Neural cell (in vitro differentiated cells): ENCODE measurements at regions not wholly inside any gene's neighbourhood (a gene's known extent, or its start where the extent isn't known, plus 50 kb on each side); places are given as distances from the start of the nearest gene placed in this dataset.

ENCODE experiments used
- H2AFZ ChIP-seq: fragments of 200-600, 300-800 bp; sonication (generic), shearing (Covaris generic); 2 replicates; pipeline ENCODE4 v1.6.0; 2014; ENCODE audit warnings: low read depth, mild to moderate bottlenecking, antibody characterized with exemption, low read length, moderate library complexity
- H3F3A ChIP-seq: fragments of 200-600 bp; shearing (Covaris generic); 2 replicates; pipeline ENCODE4 v1.6.1; 2016; ENCODE audit warnings: mild to moderate bottlenecking, moderate library complexity, mixed read lengths, antibody characterized with exemption, low read length; ENCODE audit not compliant: insufficient read depth, poor library complexity, severe bottlenecking
- H3K27ac ChIP-seq: fragments of 200-600, 300-800 bp; sonication (generic), shearing (Covaris generic); 2 replicates; pipeline ENCODE4 v1.5.1; 2014; ENCODE audit warnings: mild to moderate bottlenecking, low read length, moderate library complexity
- H3K27me3 ChIP-seq: fragments of 300-800, 200-600 bp; sonication (generic), shearing (Covaris generic); 2 replicates; pipeline ENCODE4 v1.6.0; 2014; ENCODE audit warnings: mild to moderate bottlenecking, low read depth, low read length, moderate library complexity; ENCODE audit not compliant: insufficient read depth
- H3K36me3 ChIP-seq: fragments of 300-800, 200-600 bp; sonication (generic), shearing (Covaris generic); 2 replicates; pipeline ENCODE4 v1.5.1; 2014; ENCODE audit warnings: mild to moderate bottlenecking, antibody characterized with exemption, low read length, moderate library complexity; ENCODE audit not compliant: insufficient read depth
- H3K4me2 ChIP-seq: fragments of 300-800, 200-600 bp; sonication (generic), shearing (Covaris generic); 2 replicates; pipeline ENCODE4 v1.6.0; 2014; ENCODE audit warnings: mild to moderate bottlenecking, low read length
- H3K4me3 ChIP-seq: fragments of 300-800, 200-600 bp; sonication (generic), shearing (Covaris generic); 2 replicates; pipeline ENCODE4 v1.5.1; 2014; ENCODE audit warnings: mild to moderate bottlenecking, low read length, moderate library complexity
- H3K79me2 ChIP-seq: fragments of 200-600 bp; shearing (Covaris generic); replicated peaks from 2 replicates; pipeline ENCODE4 v1.6.0; 2014; ENCODE audit warnings: mild to moderate bottlenecking, low read length, moderate library complexity; ENCODE audit not compliant: insufficient read depth
- H3K9ac ChIP-seq: fragments of 300-800, 200-600 bp; sonication (generic), shearing (Covaris generic); 2 replicates; pipeline ENCODE4 v1.6.1; 2016; ENCODE audit warnings: mild to moderate bottlenecking, low read length, mixed read lengths
- H3K9me2 ChIP-seq: fragments of 200-600 bp; shearing (Covaris generic); 2 replicates; pipeline ENCODE4 v1.6.1; 2016; ENCODE audit warnings: mild to moderate bottlenecking, low read length, mixed read lengths; ENCODE audit not compliant: insufficient read depth
- H3K9me3 ChIP-seq: fragments of 200-600, 300-800 bp; sonication (generic), shearing (Covaris generic); 2 replicates; pipeline ENCODE4 v1.6.1; 2016; ENCODE audit warnings: mild to moderate bottlenecking, mixed run types, low read length, moderate library complexity, mixed read lengths
- H4K20me1 ChIP-seq: fragments of 200-600 bp; shearing (Covaris generic); 2 replicates; pipeline ENCODE4 v1.6.1; 2016; ENCODE audit warnings: mild to moderate bottlenecking, mixed run types; ENCODE audit not compliant: insufficient read depth
- CTCF ChIP-seq: fragments of 450-650 bp; IDR thresholded peaks from 2 replicates; pipeline ENCODE4 v1.5.1; 2014; ENCODE audit warnings: antibody characterized with exemption, mild to moderate bottlenecking, moderate library complexity; ENCODE audit not compliant: poor library complexity, severe bottlenecking
- EP300 ChIP-seq: fragments of 450-650 bp; conservative IDR thresholded peaks from 2 replicates; pipeline ENCODE4 v1.6.1; 2014; ENCODE audit warnings: antibody characterized with exemption, mild to moderate bottlenecking, moderate library complexity; ENCODE audit not compliant: poor library complexity, severe bottlenecking
- EZH2 ChIP-seq: fragments of 200-600, 300-800 bp; shearing (Covaris generic), sonication (generic); IDR thresholded peaks from 2 replicates; pipeline ENCODE4 v1.6.1; 2014; ENCODE audit warnings: antibody characterized with exemption, low read length, borderline replicate concordance, mild to moderate bottlenecking; ENCODE audit not compliant: insufficient read depth, poor library complexity, severe bottlenecking
- MXI1 ChIP-seq: fragments of 450-650 bp; conservative IDR thresholded peaks from 2 replicates; pipeline ENCODE4 v1.6.1; 2014; ENCODE audit warnings: antibody characterized with exemption, mild to moderate bottlenecking; ENCODE audit not compliant: poor library complexity, severe bottlenecking
- POLR2AphosphoS5 ChIP-seq: IDR thresholded peaks from 2 replicates; pipeline ENCODE4 v1.6.1; 2012
- RAD21 ChIP-seq: fragments of 450-650 bp; conservative IDR thresholded peaks from 2 replicates; pipeline ENCODE4 v1.6.1; 2014; ENCODE audit warnings: antibody characterized with exemption, mild to moderate bottlenecking, moderate library complexity
- REST ChIP-seq: IDR thresholded peaks from 2 replicates; pipeline ENCODE4 v1.6.1; 2012; ENCODE audit warnings: borderline replicate concordance
- SMC3 ChIP-seq: fragments of 450-650 bp; conservative IDR thresholded peaks from 2 replicates; pipeline ENCODE4 v1.6.1; 2014; ENCODE audit warnings: antibody characterized with exemption, mild to moderate bottlenecking, moderate library complexity; ENCODE audit not compliant: poor library complexity
- TAF1 ChIP-seq: IDR thresholded peaks from 2 replicates; pipeline ENCODE4 v1.6.1; 2012; ENCODE audit warnings: low read depth

GRCh38 chr1:64396817-64397216 lies 73.1 kb upstream of the CACHD1 start:
- Histone ChIP-seq H3F3A (no peaks in the 10 kb centered on the region), H3K27ac (no peak overlapping the region), H3K9me3 (no peaks in the 10 kb centered on the region), H4K20me1 (no peaks in the 10 kb centered on the region), H3K4me3 (no peak overlapping the region), H3K9ac (no peak overlapping the region), H3K9me2 (no peaks in the 10 kb centered on the region), H3K79me2 (no peaks in the 10 kb centered on the region), H3K36me3 (no peaks in the 10 kb centered on the region), H3K4me2 (no peak overlapping the region), H2AFZ (no peak overlapping the region), H3K27me3 (no peaks in the 10 kb centered on the region)
- TF ChIP-seq SMC3 (no peak), EZH2 (no peak), TAF1 (no peak), REST (no peak), MXI1 (no peak)

GRCh38 chr1:64397541-64397940 lies 72.4 kb upstream of the CACHD1 start:
- no peak overlapping the region for H3K9ac ChIP-seq

More at GRCh38 chr1:64397541-64397940, 72.4 kb upstream of the CACHD1 start:
- H3K79me2 ChIP-seq = no peaks in the 10 kb centered on the region
- H3K9me3 ChIP-seq = no peaks in the 10 kb centered on the region
- H3K27me3 ChIP-seq = no peaks in the 10 kb centered on the region
- H3K9me2 ChIP-seq = no peaks in the 10 kb centered on the region
- H3F3A ChIP-seq = no peaks in the 10 kb centered on the region
- H3K4me3 ChIP-seq = no peak overlapping the region
- H3K4me2 ChIP-seq = no peak overlapping the region
- no peaks in the 10 kb centered on the region for H4K20me1 ChIP-seq
- TF ChIP-seq RAD21 (no peak), CTCF (no peak), SMC3 (no peak), MXI1 (no peak), REST (no peak), POLR2AphosphoS5 (no peak), EZH2 (no peak), TAF1 (no peak), EP300 (no peak)
- no peak overlapping the region for H3K27ac ChIP-seq
- H2AFZ ChIP-seq = no peak overlapping the region
- no peaks in the 10 kb centered on the region for H3K36me3 ChIP-seq
